ENCODE measurements at regions not wholly inside any gene's neighbourhood (a gene's known extent, or its start where the extent isn't known, plus 50 kb on each side); places are given as distances from the start of the nearest gene placed in this dataset.

- Histone ChIP-seq H3K9me1 (replicated peaks; ENCODE audit: control insufficient read depth, extremely low read depth, insufficient read depth, low read length) (no peaks in the 10 kb centered on the region), H3K4me3 (replicated peaks in 1 of 3; ENCODE audit: insufficient read depth in 1 of 3, low read depth in 1 of 3, low read length in 3 of 3) (no peak overlapping the region), H3K27ac (ENCODE audit: insufficient read depth, low read depth, low read length) (no peak overlapping the region), H4K20me1 (replicated peaks; ENCODE audit: control insufficient read depth, extremely low read depth, insufficient read depth, low read length) (no peaks in the 10 kb centered on the region), H3K36me3 (ENCODE audit: control insufficient read depth in 2 of 2, extremely low read depth in 1 of 2, insufficient read depth in 2 of 2, low read length in 2 of 2) (no peaks in the 10 kb centered on the region), H3K4me2 (ENCODE audit: insufficient read depth, low read length) (no peak overlapping the region), H3K4me1 (ENCODE audit: control insufficient read depth, extremely low read depth, insufficient read depth, low read length) (peaks cover 7% of the 10 kb centered on the region), H3K9me3 (replicated peaks; ENCODE audit: control insufficient read depth, insufficient read depth, low read length) (no peaks in the 10 kb centered on the region), H3K9ac (replicated peaks; ENCODE audit: extremely low read depth, insufficient read depth, low read length) (no peak overlapping the region), H3K27me3 (ENCODE audit: control insufficient read depth in 2 of 2, insufficient read depth in 2 of 2, low read length in 2 of 2) (no peaks in the 10 kb centered on the region), H2AFZ (ENCODE audit: low read depth, low read length) (no peak overlapping the region), H3K79me2 (ENCODE audit: control insufficient read depth, insufficient read depth, low read length) (no peaks in the 10 kb centered on the region)
- CTCF ChIA-PET = interaction anchor here (1.3 kb wide), 1 partner anchor 217 kb away, joined by 3 read pairs; no protein-coding TSS in a partner anchor
- TF ChIP-seq JUN (IDR thresholded peaks at IDR 0.05; ENCODE audit: borderline replicate concordance, insufficient read depth, insufficient read length, low read depth) (no peak), FOS (IDR thresholded peaks at IDR 0.05; ENCODE audit: borderline replicate concordance, insufficient read depth, low read length) (peak; percentile 24), GATA2 (IDR thresholded peaks at IDR 0.05; ENCODE audit: insufficient read depth, insufficient read length, low read depth, low read length) (no peak)
- no peak for DNase-seq (ENCODE audit: low read depth, low spot score)
- no TSS peak for BruUV-seq (replicated peaks)
- dilution Hi-C loops (cut with MboI; ENCODE audit: extremely low pct_ligation_motif_present, low sequenced_read_pairs) = no loop called here
- intact Hi-C loops (cut with micrococcal nuclease) = no loop called here
- no peak for FAIRE-seq
- POLR2A ChIA-PET = no interaction called here
These were observed 218.0 kb upstream of the TRIB2 start for GRCh38 chr2:12498704-12499103.

DNA sequence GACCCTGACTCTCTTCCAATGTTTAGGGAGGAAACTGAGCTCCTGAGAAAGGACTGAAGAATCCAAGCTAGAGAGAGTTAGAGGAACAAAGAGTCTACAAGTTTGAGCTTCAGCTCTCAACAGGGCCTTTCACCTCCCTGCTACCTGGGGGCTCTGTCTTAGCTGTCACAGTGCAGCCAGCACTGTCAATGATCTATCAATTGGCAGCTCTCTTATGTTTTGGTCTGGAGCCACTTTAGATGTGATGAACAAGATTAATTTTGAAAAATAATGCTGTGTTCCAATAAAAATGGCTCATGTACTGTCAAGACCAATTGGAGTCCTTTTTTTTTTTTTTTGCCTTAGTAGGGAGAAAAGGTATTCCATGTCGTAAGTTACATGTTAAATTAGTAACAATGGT lies 215.8 kb upstream of the TRIB2 start:
- Histone ChIP-seq H3K9me1 (replicated peaks; ENCODE audit: control insufficient read depth, extremely low read depth, insufficient read depth, low read length) (no peaks in the 10 kb centered on the region), H3K9me3 (replicated peaks; ENCODE audit: control insufficient read depth, insufficient read depth, low read length) (no peaks in the 10 kb centered on the region), H3K27me3 (ENCODE audit: control insufficient read depth in 2 of 2, insufficient read depth in 2 of 2, low read length in 2 of 2) (no peaks in the 10 kb centered on the region), H3K4me2 (ENCODE audit: insufficient read depth, low read length) (no peak overlapping the region), H3K79me2 (ENCODE audit: control insufficient read depth, insufficient read depth, low read length) (no peaks in the 10 kb centered on the region), H3K36me3 (ENCODE audit: control insufficient read depth in 2 of 2, extremely low read depth in 1 of 2, insufficient read depth in 2 of 2, low read length in 2 of 2) (no peaks in the 10 kb centered on the region), H3K9ac (replicated peaks; ENCODE audit: extremely low read depth, insufficient read depth, low read length) (no peak overlapping the region), H3K4me3 (replicated peaks in 1 of 3; ENCODE audit: insufficient read depth in 1 of 3, low read depth in 1 of 3, low read length in 3 of 3) (no peak overlapping the region), H3K4me1 (ENCODE audit: control insufficient read depth, extremely low read depth, insufficient read depth, low read length) (peaks cover 7% of the 10 kb centered on the region), H3K27ac (ENCODE audit: insufficient read depth, low read depth, low read length) (no peak overlapping the region), H2AFZ (ENCODE audit: low read depth, low read length) (no peak overlapping the region), H4K20me1 (replicated peaks; ENCODE audit: control insufficient read depth, extremely low read depth, insufficient read depth, low read length) (no peaks in the 10 kb centered on the region)
- dilution Hi-C loops (cut with MboI; ENCODE audit: extremely low pct_ligation_motif_present, low sequenced_read_pairs) (no loop called here), intact Hi-C loops (cut with micrococcal nuclease) (no loop called here)
- ChIA-PET POLR2A (no interaction called here), CTCF (interaction anchor here (1.0 to 1.3 kb wide), 3 partner anchors 16 to 386 kb away, joined by 3 to 4 read pairs (median 3); partner anchors contain the start of gene TRIB2)
- FAIRE-seq (no peak), DNase-seq (ENCODE audit: low read depth, low spot score) (no peak)
- BruUV-seq (replicated peaks) = no TSS peak
- TF ChIP-seq POLR2AphosphoS5 (IDR thresholded peaks at IDR 0.05; ENCODE audit: insufficient read depth, low read depth, low read length) (no peak), EZH2 (IDR thresholded peaks at IDR 0.05; ENCODE audit: borderline replicate concordance, low read depth, low read length, severe bottlenecking) (no peak), JUN (IDR thresholded peaks at IDR 0.05; ENCODE audit: borderline replicate concordance, insufficient read depth, insufficient read length, low read depth) (no peak), GATA2 (IDR thresholded peaks at IDR 0.05; ENCODE audit: insufficient read depth, insufficient read length, low read depth, low read length) (no peak), POLR2A (IDR thresholded peaks at IDR 0.05; ENCODE audit: low read depth, low read length) (no peak), MYC (IDR thresholded peaks at IDR 0.05; ENCODE audit: low read depth, low read length) (no peak), FOS (IDR thresholded peaks at IDR 0.05; ENCODE audit: borderline replicate concordance, insufficient read depth, low read length) (no peak), CTCF (IDR thresholded peaks at IDR 0.05; ENCODE audit: extremely low read depth in 1 of 2, insufficient read depth in 1 of 2, low read depth in 1 of 2, low read length in 2 of 2) (no peak)
- TF ChIP-seq, protein P1, sequence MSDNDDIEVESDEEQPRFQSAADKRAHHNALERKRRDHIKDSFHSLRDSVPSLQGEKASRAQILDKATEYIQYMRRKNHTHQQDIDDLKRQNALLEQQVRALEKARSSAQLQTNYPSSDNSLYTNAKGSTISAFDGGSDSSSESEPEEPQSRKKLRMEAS (IDR thresholded peaks at IDR 0.05; ENCODE audit: insufficient read depth, insufficient read length) = no peak

All from endothelial cell of umbilical vein (primary cell).